ENCODE measurements at regions not wholly inside any gene's neighbourhood (a gene's known extent, or its start where the extent isn't known, plus 50 kb on each side); places are given as distances from the start of the nearest gene placed in this dataset.

GRCh38 chr7:121755818-121756552, 117.0 kb upstream of the PTPRZ1 start:
- CTCF ChIA-PET = no interaction called here
- dilution Hi-C loops (cut with HindIII; ENCODE audit: low sequenced_read_pairs, unreplicated experiment) = no loop called here

More at GRCh38 chr7:121755818-121756552, 117.0 kb upstream of the PTPRZ1 start:
- no peak for TF ChIP-seq NFE2L2 (IDR thresholded peaks at IDR 0.05; ENCODE audit: low read depth, low read length)
- no peak for TF ChIP-seq CHD1 (IDR thresholded peaks at IDR 0.05; ENCODE audit: low read depth, low read length)
- no peak for TF ChIP-seq CEBPB (IDR thresholded peaks at IDR 0.05; ENCODE audit: low read depth, low read length)
- TF ChIP-seq MXI1 (IDR thresholded peaks at IDR 0.05; ENCODE audit: borderline replicate concordance, low read depth, low read length) = no peak
- TF ChIP-seq ELK1 (IDR thresholded peaks at IDR 0.05; ENCODE audit: borderline replicate concordance, low read depth, low read length) = no peak
- TF ChIP-seq RAD21 (IDR thresholded peaks at IDR 0.05; ENCODE audit: low read length) = no peak
- no peaks in the 10 kb centered on the region for H3K9me3 ChIP-seq (ENCODE audit: control insufficient read depth, insufficient read depth, low read length)
- POLR2A ChIA-PET (ENCODE audit: unreplicated experiment) = no interaction called here
- H4K8ac ChIP-seq (ENCODE audit: low read depth in 2 of 2, low read length in 2 of 2) = no peak overlapping the region
- no peaks in the 10 kb centered on the region for H3K4me1 ChIP-seq (ENCODE audit: control insufficient read depth, insufficient read depth, low read length)
- H3K79me1 ChIP-seq (ENCODE audit: low read depth in 1 of 2, low read length in 2 of 2) = no peaks in the 10 kb centered on the region
- no peaks in the 10 kb centered on the region for H3K9me1 ChIP-seq (ENCODE audit: insufficient read depth, low read length)
- no peak overlapping the region for H3K14ac ChIP-seq (replicated peaks; ENCODE audit: low read depth, low read length)
- no peak overlapping the region for H2BK15ac ChIP-seq (ENCODE audit: low read depth, low read length)
- no peak overlapping the region for H3K56ac ChIP-seq (ENCODE audit: extremely low read depth, insufficient read depth, low read length)
- no peak overlapping the region for H4K5ac ChIP-seq (ENCODE audit: low read depth, low read length)
- WGBS, 2 experiments (ENCODE audit: extremely low coverage in 2 of 2, insufficient read length in 1 of 2) = no CpG with 5 or more reads among the region's 6 CpGs
- H3K4me3 ChIP-seq (ENCODE audit: insufficient read depth, low read depth, low read length) = no peak overlapping the region
- no peak overlapping the region for H2AFZ ChIP-seq (replicated peaks; ENCODE audit: low read length, poor library complexity)
- no peak overlapping the region for H3K4me2 ChIP-seq (ENCODE audit: low read depth, low read length)
- no peak overlapping the region for H2AK5ac ChIP-seq (ENCODE audit: low read depth, low read length)
- no peaks in the 10 kb centered on the region for H3K27me3 ChIP-seq (ENCODE audit: control insufficient read depth, insufficient read depth, low read length)
- H4K91ac ChIP-seq (ENCODE audit: insufficient read depth, low read depth, low read length) = no peak overlapping the region
- no peak overlapping the region for H3K18ac ChIP-seq (ENCODE audit: low read depth, low read length)
- H2AK9ac ChIP-seq (replicated peaks; ENCODE audit: low read depth, low read length, poor library complexity) = no peak overlapping the region
- H3K23ac ChIP-seq (ENCODE audit: low read depth, low read length) = no peak overlapping the region
- H2BK120ac ChIP-seq (ENCODE audit: low read depth, low read length) = no peak overlapping the region
- H4K20me1 ChIP-seq (ENCODE audit: insufficient read depth, low read length) = no peaks in the 10 kb centered on the region
- DNase-seq = no peak
- no peak overlapping the region for H2BK5ac ChIP-seq (ENCODE audit: low read depth, low read length, poor library complexity, severe bottlenecking)
- H3K36me3 ChIP-seq (ENCODE audit: control insufficient read depth, insufficient read depth, low read length) = no peaks in the 10 kb centered on the region
- intact Hi-C loops (cut with micrococcal nuclease) (no loop called here), in situ Hi-C loops (cut with MboI; ENCODE audit: low sequenced_read_pairs) (no loop called here)
- ATAC-seq (ENCODE audit: low read depth) = no peak
- H3K4ac ChIP-seq (ENCODE audit: low read depth, low read length) = no peak overlapping the region
- H2BK20ac ChIP-seq (ENCODE audit: low read depth, low read length) = no peak overlapping the region
- BruUV-seq (replicated peaks) = no TSS peak
- H3K27ac ChIP-seq (ENCODE audit: insufficient read depth, low read length) = no peak overlapping the region
- H3K9ac ChIP-seq (ENCODE audit: low read depth, low read length) = no peak overlapping the region

Measured in IMR-90 (cell line).